Uterus (tissue), 3 donors: ENCODE measurements at regions not wholly inside any gene's neighbourhood (a gene's known extent, or its start where the extent isn't known, plus 50 kb on each side); places are given as distances from the start of the nearest gene placed in this dataset.
"Not testable (repeated sequence)": the region's sequence is repeated elsewhere in the genome, so short reads cannot be mapped to it uniquely, and the experiment has no call there.

Source experiments
- DNase-seq, 2 donors: peaks; one replicate each; pipeline ENCODE4 v3.0.0-alpha.2; 2019 to 2020
- H3K27ac ChIP-seq, 2 donors: fragments of 200-600 bp; sonication (generic); 1 replicate in 1 of 2; 2 replicates in 1 of 2; pipeline ENCODE4 v1.5.1; 2016 to 2018
- H3K27me3 ChIP-seq, 2 donors: fragments of 200-600 bp; sonication (generic); one replicate each; pipeline ENCODE4 v1.5.1; 2018 to 2019; ENCODE audit warnings: control low read depth in 1 of 2
- H3K36me3 ChIP-seq, 2 donors: fragments of 200-600 bp; sonication (generic); one replicate each; pipeline ENCODE4 v1.5.1; 2019; ENCODE audit warnings: control low read depth in 1 of 2
- H3K4me1 ChIP-seq, 2 donors: fragments of 200-600 bp; sonication (generic); one replicate each; pipeline ENCODE4 v1.5.1; 2018 to 2019; ENCODE audit warnings: control low read depth in 1 of 2
- H3K4me3 ChIP-seq, 2 donors: fragments of 200-600 bp; sonication (generic); 1 replicate in 1 of 2; 2 replicates in 1 of 2; pipeline ENCODE4 v1.5.1; 2018 to 2019; ENCODE audit warnings: mild to moderate bottlenecking in 1 of 2
- H3K9me3 ChIP-seq, 2 donors: fragments of 200-600 bp; sonication (generic); one replicate each; pipeline ENCODE4 v1.5.1; 2019; ENCODE audit warnings: control low read depth in 1 of 2
- POLR2A ChIP-seq, 2 donors: fragments of 450-650 bp; IDR thresholded peaks; one replicate each; pipeline ENCODE4 v1.6.1; 2016; ENCODE audit warnings: antibody characterized with exemption in 2 of 2, mild to moderate bottlenecking in 1 of 2, moderate library complexity in 1 of 2
- intact Hi-C: fragments of 100-400 bp; cut with DNase I; formaldehyde crosslinking; loops from one replicate; pipeline ENCODE4 v1.15.1; 2023; ENCODE audit warnings: low total_unique reads
- TF ChIP-seq, protein P1 (sequence below), 4 experiments: fragments of 200-600 bp in 2 of 4; fragments of 450-650 bp in 2 of 4; sonication (generic) in 2 of 4; IDR thresholded peaks; one replicate each; pipeline ENCODE4 v1.5.1; 2016 to 2019; ENCODE audit warnings: antibody characterized with exemption in 4 of 4, mild to moderate bottlenecking in 2 of 4, moderate library complexity in 1 of 4
- donor health status: DM: yes; HTN: yes; CAD: no.

DNA sequence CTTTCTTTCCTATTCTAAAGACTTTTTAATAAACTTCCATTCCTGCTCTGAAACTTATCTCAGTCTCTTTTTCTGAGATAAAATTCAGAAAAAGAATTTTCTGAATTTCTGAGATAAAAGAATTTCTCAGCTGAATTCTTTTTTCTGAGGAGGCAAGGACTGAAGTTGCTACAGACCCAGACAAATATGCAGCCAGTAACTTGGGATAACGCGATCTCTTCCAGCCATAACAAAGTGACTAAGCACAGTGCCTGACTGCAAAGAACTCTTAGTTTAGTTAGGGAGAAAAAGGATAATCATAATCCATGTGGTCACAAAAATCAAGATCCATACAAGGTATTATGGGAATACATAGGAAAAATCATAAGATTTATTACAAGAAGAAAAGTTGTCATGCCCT, 222.0 kb upstream of the GAP43 start:
- no peaks in the 10 kb centered on the region for H3K27me3 ChIP-seq
- H3K4me3 ChIP-seq: no peak overlapping the region
- intact Hi-C loops: no loop called here
- H3K36me3 ChIP-seq: no peaks in the 10 kb centered on the region
- H3K4me1 ChIP-seq: no peaks in the 10 kb centered on the region
- H3K27ac ChIP-seq: no peak overlapping the region
- H3K9me3 ChIP-seq: no peaks in the 10 kb centered on the region
- no peak for DNase-seq
- TF ChIP-seq, protein P1, sequence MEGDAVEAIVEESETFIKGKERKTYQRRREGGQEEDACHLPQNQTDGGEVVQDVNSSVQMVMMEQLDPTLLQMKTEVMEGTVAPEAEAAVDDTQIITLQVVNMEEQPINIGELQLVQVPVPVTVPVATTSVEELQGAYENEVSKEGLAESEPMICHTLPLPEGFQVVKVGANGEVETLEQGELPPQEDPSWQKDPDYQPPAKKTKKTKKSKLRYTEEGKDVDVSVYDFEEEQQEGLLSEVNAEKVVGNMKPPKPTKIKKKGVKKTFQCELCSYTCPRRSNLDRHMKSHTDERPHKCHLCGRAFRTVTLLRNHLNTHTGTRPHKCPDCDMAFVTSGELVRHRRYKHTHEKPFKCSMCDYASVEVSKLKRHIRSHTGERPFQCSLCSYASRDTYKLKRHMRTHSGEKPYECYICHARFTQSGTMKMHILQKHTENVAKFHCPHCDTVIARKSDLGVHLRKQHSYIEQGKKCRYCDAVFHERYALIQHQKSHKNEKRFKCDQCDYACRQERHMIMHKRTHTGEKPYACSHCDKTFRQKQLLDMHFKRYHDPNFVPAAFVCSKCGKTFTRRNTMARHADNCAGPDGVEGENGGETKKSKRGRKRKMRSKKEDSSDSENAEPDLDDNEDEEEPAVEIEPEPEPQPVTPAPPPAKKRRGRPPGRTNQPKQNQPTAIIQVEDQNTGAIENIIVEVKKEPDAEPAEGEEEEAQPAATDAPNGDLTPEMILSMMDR (IDR thresholded peaks at IDR 0.05): no peak
- no peak for TF ChIP-seq POLR2A (IDR thresholded peaks at IDR 0.05)

DNA sequence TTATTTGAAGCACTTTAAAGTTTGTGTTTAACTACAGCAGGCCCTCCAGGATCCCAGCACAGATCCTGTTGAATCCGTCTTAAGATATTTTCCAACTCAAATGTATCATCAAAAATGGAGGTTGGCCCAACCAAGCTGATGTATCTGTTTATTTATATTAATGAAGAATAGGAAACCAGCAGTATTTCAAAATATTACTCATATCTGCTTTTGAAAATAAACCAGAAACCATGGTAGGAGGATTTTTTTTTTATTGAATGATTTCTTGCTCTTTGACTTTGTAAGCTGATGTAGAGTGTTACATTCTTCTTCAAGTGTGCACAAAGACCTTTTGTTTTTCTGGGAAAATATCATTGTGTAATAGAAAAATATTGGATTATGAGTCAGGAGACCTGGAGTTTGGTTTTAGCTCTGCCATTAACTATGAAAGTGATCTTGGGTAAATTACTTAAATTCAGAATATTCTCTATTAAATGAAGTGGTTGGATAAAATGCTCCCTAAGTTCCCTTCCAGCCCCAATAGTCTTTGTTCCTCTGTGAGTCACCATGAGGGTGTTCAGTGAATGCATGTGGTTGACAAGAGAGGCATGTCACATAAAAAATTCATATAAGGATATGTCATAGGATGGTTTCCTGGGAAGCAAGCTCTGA, 221.3 kb upstream of the GAP43 start:
- no peaks in the 10 kb centered on the region for H3K4me1 ChIP-seq
- H3K9me3 ChIP-seq: no peaks in the 10 kb centered on the region
- no peaks in the 10 kb centered on the region for H3K36me3 ChIP-seq
- intact Hi-C loops: no loop called here
- H3K4me3 ChIP-seq: no peak overlapping the region
- H3K27me3 ChIP-seq: no peaks in the 10 kb centered on the region
- H3K27ac ChIP-seq: no peak overlapping the region
- TF ChIP-seq POLR2A (IDR thresholded peaks at IDR 0.05): no peak
- TF ChIP-seq, protein P1 (IDR thresholded peaks at IDR 0.05): no peak
- no peak for DNase-seq

DNA sequence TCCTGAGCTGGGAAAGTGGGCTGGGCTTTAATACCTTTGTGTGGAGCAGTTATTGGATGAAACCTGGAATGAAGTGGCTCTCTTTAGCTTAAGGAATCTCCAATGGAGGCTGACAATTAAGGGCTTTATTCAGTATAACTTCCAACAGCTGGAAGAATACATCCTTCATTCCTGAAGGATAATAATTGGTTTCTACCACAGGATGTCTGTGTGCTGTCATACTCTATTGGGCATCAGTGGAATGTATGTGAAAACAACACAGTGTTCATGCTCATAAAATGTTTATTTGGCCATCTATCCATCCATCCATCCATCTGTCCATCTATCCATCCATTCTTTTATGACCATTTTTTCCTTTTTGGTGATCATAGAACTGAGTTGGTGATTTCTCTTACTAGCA, 220.7 kb upstream of the GAP43 start:
- Histone ChIP-seq H3K4me3 (no peak overlapping the region), H3K27me3 (no peaks in the 10 kb centered on the region), H3K27ac (no peak overlapping the region), H3K9me3 (no peaks in the 10 kb centered on the region), H3K4me1 (no peaks in the 10 kb centered on the region), H3K36me3 (no peaks in the 10 kb centered on the region)
- no peak for TF ChIP-seq POLR2A (IDR thresholded peaks at IDR 0.05)
- TF ChIP-seq, protein P1 (IDR thresholded peaks at IDR 0.05): no peak
- intact Hi-C loops: no loop called here
- DNase-seq: no peak

DNA sequence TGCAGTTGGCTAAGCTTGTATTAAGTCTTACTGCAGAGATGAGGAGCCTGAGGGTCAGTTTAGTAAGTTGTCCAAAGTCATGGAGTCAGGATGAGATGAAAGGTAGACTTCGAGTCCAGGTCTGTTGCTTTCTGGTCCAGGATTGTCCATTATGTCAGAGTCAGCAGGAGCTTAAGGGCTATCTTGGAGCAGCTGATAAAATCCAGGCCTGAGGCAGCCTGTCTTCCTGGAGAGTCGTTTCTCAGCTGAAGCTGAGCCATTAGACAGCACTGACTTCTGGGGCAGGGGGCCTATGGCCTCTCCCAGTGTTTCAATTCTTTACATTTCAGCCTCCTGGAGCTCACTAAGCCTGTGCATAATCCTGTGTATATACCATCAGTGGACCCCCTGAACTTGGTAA, 219.5 kb upstream of the GAP43 start:
- intact Hi-C loops: no loop called here
- H3K27ac ChIP-seq: no peak overlapping the region
- no peaks in the 10 kb centered on the region for H3K9me3 ChIP-seq

DNA sequence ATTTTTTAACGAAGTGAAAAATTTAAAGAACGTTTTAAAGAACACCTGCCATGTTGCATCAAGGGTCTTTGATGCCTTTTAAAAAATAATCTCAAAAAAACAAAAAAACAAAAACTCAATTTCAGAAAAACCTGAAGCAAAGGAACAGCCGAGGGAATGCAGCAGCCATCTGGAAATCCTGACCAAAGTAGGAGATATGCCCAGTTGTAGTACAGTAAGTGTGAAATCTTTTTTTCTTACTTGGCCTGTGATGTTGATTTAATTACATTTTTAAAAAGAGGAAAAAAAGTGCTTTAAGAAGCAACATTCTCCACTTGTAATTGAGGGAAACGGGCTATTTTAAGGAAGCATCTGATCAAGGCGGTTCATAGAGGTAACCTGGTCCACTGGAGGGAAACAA, 213.7 kb upstream of the GAP43 start:
- H3K27me3 ChIP-seq: no peaks in the 10 kb centered on the region
- intact Hi-C loops: no loop called here
- TF ChIP-seq, protein P1 (IDR thresholded peaks at IDR 0.05): no peak
- no peak for TF ChIP-seq POLR2A (IDR thresholded peaks at IDR 0.05)
- no peaks in the 10 kb centered on the region for H3K4me1 ChIP-seq
- H3K9me3 ChIP-seq: no peaks in the 10 kb centered on the region
- H3K36me3 ChIP-seq: no peaks in the 10 kb centered on the region
- DNase-seq: no peak
- H3K27ac ChIP-seq: no peak overlapping the region
- no peak overlapping the region for H3K4me3 ChIP-seq

More for the DNA sequence above, 219.5 kb upstream of the GAP43 start:
- Histone ChIP-seq H3K4me1 (no peaks in the 10 kb centered on the region), H3K27me3 (no peaks in the 10 kb centered on the region), H3K36me3 (no peaks in the 10 kb centered on the region), H3K4me3 (no peak overlapping the region)
- no peak for TF ChIP-seq POLR2A (IDR thresholded peaks at IDR 0.05)
- TF ChIP-seq, protein P1 (IDR thresholded peaks at IDR 0.05): no peak
- no peak for DNase-seq

DNA sequence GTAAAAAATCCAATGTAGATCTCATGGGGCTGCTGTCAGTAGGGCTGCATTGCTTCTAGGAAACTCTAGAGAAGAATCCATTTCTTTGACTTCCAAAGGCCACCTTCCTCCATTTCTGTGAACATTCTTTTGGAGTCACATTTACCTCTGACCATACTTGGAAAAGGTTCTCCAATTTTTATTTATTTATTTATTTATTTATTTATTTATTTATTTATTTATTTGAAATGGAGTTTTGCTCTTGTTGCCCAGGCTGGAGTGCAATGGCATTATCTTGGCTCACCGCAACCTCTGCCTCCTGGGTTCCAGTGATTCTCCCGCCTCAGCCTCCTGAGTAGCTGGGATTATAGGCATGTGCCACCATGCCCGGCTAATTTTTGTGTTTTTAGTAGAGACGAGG, 208.7 kb upstream of the GAP43 start:
- intact Hi-C loops, H3K36me3 ChIP-seq, H3K4me3 ChIP-seq, H3K27me3 ChIP-seq, DNase-seq, H3K27ac ChIP-seq, H3K4me1 ChIP-seq, H3K9me3 ChIP-seq: not testable (repeated sequence)
